K562 (cell line): ENCODE measurements at regions not wholly inside any gene's neighbourhood (a gene's known extent, or its start where the extent isn't known, plus 50 kb on each side); places are given as distances from the start of the nearest gene placed in this dataset.

ENCODE experiments used
- KDM2B ChIP-seq: fragments of 250-450 bp; sonication (Bioruptor Pico); IDR thresholded peaks from 2 replicates; pipeline ENCODE4 v1.8.0; 2021; ENCODE audit warnings: mild to moderate bottlenecking, moderate library complexity
- KLF6 ChIP-seq: fragments of 250-450 bp; sonication (Bioruptor Pico); IDR thresholded peaks from 2 replicates; pipeline ENCODE4 v1.4.0; 2020; ENCODE audit warnings: mild to moderate bottlenecking, moderate library complexity, borderline replicate concordance
- ZBTB2 ChIP-seq: fragments of 450-650 bp; IDR thresholded peaks from 2 replicates; pipeline ENCODE4 v1.6.1; 2016; ENCODE audit warnings: antibody characterized with exemption
- ZBTB7A ChIP-seq: IDR thresholded peaks from 2 replicates; pipeline ENCODE4 v1.6.1; 2011; ENCODE audit warnings: low read depth, mild to moderate bottlenecking, low read length, moderate library complexity, borderline replicate concordance; ENCODE audit not compliant: control insufficient read depth
- TF ChIP-seq, protein P1 (sequence below): sonication (generic); formaldehyde crosslinking; IDR thresholded peaks from 2 replicates; pipeline ENCODE4 v1.8.1; 2023; ENCODE audit warnings: mild to moderate bottlenecking, missing genetic modification reagents, moderate library complexity
- TF ChIP-seq, protein P2 (sequence below): fragments of 200-800 bp; sonication (Bioruptor generic); IDR thresholded peaks from 2 replicates; pipeline ENCODE4 v1.6.1; 2017; ENCODE audit warnings: missing genetic modification characterization, missing compliant biosample characterization
- TF ChIP-seq, protein P3 (sequence below): fragments of 200-600 bp; sonication (generic); IDR thresholded peaks from one replicate; pipeline ENCODE4 v1.6.1; 2012; ENCODE audit warnings: mild to moderate bottlenecking, low read depth, low read length, inconsistent platforms

GRCh38 chrX:40327085-40327484, 229.3 kb upstream of the BCOR start (continued):
- TF ChIP-seq, protein P1, sequence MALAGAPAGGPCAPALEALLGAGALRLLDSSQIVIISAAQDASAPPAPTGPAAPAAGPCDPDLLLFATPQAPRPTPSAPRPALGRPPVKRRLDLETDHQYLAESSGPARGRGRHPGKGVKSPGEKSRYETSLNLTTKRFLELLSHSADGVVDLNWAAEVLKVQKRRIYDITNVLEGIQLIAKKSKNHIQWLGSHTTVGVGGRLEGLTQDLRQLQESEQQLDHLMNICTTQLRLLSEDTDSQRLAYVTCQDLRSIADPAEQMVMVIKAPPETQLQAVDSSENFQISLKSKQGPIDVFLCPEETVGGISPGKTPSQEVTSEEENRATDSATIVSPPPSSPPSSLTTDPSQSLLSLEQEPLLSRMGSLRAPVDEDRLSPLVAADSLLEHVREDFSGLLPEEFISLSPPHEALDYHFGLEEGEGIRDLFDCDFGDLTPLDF (CRISPR knock-in tag), result no peak
- TF ChIP-seq KLF6, result no peak
- TF ChIP-seq ZBTB7A, result no peak
- TF ChIP-seq, protein P2, sequence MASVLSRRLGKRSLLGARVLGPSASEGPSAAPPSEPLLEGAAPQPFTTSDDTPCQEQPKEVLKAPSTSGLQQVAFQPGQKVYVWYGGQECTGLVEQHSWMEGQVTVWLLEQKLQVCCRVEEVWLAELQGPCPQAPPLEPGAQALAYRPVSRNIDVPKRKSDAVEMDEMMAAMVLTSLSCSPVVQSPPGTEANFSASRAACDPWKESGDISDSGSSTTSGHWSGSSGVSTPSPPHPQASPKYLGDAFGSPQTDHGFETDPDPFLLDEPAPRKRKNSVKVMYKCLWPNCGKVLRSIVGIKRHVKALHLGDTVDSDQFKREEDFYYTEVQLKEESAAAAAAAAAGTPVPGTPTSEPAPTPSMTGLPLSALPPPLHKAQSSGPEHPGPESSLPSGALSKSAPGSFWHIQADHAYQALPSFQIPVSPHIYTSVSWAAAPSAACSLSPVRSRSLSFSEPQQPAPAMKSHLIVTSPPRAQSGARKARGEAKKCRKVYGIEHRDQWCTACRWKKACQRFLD (CRISPR knock-in tag), result no peak
- TF ChIP-seq, protein P3, sequence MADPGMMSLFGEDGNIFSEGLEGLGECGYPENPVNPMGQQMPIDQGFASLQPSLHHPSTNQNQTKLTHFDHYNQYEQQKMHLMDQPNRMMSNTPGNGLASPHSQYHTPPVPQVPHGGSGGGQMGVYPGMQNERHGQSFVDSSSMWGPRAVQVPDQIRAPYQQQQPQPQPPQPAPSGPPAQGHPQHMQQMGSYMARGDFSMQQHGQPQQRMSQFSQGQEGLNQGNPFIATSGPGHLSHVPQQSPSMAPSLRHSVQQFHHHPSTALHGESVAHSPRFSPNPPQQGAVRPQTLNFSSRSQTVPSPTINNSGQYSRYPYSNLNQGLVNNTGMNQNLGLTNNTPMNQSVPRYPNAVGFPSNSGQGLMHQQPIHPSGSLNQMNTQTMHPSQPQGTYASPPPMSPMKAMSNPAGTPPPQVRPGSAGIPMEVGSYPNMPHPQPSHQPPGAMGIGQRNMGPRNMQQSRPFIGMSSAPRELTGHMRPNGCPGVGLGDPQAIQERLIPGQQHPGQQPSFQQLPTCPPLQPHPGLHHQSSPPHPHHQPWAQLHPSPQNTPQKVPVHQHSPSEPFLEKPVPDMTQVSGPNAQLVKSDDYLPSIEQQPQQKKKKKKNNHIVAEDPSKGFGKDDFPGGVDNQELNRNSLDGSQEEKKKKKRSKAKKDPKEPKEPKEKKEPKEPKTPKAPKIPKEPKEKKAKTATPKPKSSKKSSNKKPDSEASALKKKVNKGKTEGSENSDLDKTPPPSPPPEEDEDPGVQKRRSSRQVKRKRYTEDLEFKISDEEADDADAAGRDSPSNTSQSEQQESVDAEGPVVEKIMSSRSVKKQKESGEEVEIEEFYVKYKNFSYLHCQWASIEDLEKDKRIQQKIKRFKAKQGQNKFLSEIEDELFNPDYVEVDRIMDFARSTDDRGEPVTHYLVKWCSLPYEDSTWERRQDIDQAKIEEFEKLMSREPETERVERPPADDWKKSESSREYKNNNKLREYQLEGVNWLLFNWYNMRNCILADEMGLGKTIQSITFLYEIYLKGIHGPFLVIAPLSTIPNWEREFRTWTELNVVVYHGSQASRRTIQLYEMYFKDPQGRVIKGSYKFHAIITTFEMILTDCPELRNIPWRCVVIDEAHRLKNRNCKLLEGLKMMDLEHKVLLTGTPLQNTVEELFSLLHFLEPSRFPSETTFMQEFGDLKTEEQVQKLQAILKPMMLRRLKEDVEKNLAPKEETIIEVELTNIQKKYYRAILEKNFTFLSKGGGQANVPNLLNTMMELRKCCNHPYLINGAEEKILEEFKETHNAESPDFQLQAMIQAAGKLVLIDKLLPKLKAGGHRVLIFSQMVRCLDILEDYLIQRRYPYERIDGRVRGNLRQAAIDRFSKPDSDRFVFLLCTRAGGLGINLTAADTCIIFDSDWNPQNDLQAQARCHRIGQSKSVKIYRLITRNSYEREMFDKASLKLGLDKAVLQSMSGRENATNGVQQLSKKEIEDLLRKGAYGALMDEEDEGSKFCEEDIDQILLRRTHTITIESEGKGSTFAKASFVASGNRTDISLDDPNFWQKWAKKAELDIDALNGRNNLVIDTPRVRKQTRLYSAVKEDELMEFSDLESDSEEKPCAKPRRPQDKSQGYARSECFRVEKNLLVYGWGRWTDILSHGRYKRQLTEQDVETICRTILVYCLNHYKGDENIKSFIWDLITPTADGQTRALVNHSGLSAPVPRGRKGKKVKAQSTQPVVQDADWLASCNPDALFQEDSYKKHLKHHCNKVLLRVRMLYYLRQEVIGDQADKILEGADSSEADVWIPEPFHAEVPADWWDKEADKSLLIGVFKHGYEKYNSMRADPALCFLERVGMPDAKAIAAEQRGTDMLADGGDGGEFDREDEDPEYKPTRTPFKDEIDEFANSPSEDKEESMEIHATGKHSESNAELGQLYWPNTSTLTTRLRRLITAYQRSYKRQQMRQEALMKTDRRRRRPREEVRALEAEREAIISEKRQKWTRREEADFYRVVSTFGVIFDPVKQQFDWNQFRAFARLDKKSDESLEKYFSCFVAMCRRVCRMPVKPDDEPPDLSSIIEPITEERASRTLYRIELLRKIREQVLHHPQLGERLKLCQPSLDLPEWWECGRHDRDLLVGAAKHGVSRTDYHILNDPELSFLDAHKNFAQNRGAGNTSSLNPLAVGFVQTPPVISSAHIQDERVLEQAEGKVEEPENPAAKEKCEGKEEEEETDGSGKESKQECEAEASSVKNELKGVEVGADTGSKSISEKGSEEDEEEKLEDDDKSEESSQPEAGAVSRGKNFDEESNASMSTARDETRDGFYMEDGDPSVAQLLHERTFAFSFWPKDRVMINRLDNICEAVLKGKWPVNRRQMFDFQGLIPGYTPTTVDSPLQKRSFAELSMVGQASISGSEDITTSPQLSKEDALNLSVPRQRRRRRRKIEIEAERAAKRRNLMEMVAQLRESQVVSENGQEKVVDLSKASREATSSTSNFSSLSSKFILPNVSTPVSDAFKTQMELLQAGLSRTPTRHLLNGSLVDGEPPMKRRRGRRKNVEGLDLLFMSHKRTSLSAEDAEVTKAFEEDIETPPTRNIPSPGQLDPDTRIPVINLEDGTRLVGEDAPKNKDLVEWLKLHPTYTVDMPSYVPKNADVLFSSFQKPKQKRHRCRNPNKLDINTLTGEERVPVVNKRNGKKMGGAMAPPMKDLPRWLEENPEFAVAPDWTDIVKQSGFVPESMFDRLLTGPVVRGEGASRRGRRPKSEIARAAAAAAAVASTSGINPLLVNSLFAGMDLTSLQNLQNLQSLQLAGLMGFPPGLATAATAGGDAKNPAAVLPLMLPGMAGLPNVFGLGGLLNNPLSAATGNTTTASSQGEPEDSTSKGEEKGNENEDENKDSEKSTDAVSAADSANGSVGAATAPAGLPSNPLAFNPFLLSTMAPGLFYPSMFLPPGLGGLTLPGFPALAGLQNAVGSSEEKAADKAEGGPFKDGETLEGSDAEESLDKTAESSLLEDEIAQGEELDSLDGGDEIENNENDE, result no peak
- TF ChIP-seq KDM2B (CRISPR knock-in tag), result no peak
- TF ChIP-seq ZBTB2, result no peak
